ENCODE measurements at regions not wholly inside any gene's neighbourhood (a gene's known extent, or its start where the extent isn't known, plus 50 kb on each side); places are given as distances from the start of the nearest gene placed in this dataset.

GRCh38 chr22:49259839-49260615, 567.6 kb downstream of the BRD1 start:
- intact Hi-C loops (cut with DNase I) = no loop called here
- no peak for TF ChIP-seq POLR2A (IDR thresholded peaks at IDR 0.05)
- TF ChIP-seq CTCF (IDR thresholded peaks at IDR 0.05) = no peak
- H3K4me1 ChIP-seq = no peaks in the 10 kb centered on the region
- no peaks in the 10 kb centered on the region for H3K9me3 ChIP-seq
- WGBS, 2 donors = 68 to 83% methylated on average over 7 to 8 of the region's 8 CpGs
- H3K27me3 ChIP-seq = peaks cover 0 to 20% (median 0%) of the 10 kb centered on the region in 4 donors
- H3K27ac ChIP-seq = no peak overlapping the region
- H3K36me3 ChIP-seq = no peaks in the 10 kb centered on the region
- no peak overlapping the region for H3K4me3 ChIP-seq
- DNase-seq = no peak

- H3K27me3 ChIP-seq = peaks cover 0 to 22% (median 0%) of the 10 kb centered on the region in 4 donors
- H3K36me3 ChIP-seq = no peaks in the 10 kb centered on the region
- no peaks in the 10 kb centered on the region for H3K4me1 ChIP-seq
- H3K27ac ChIP-seq = no peak overlapping the region
- no peaks in the 10 kb centered on the region for H3K9me3 ChIP-seq
- WGBS, 2 donors = 77 to 85% methylated on average over 28 to 31 of the region's 31 CpGs
- TF ChIP-seq CTCF (IDR thresholded peaks at IDR 0.05) = no peak
- no peak for TF ChIP-seq POLR2A (IDR thresholded peaks at IDR 0.05)
- intact Hi-C loops (cut with DNase I) = no loop called here
- DNase-seq = no peak
- H3K4me3 ChIP-seq = no peak overlapping the region
These were observed 569.3 kb downstream of the BRD1 start for GRCh38 chr22:49258107-49259010.

- WGBS, 2 donors = 65 to 80% methylated on average over 9 to 12 of the region's 13 CpGs
- Histone ChIP-seq H3K36me3 (no peaks in the 10 kb centered on the region), H3K9me3 (no peaks in the 10 kb centered on the region), H3K4me1 (no peaks in the 10 kb centered on the region), H3K4me3 (no peak overlapping the region), H3K27me3 (peaks cover 0 to 28% (median 0%) of the 10 kb centered on the region in 4 donors), H3K27ac (no peak overlapping the region)
- DNase-seq = no peak
- TF ChIP-seq CTCF (IDR thresholded peaks at IDR 0.05) (no peak), POLR2A (IDR thresholded peaks at IDR 0.05) (no peak)
- intact Hi-C loops (cut with DNase I) = no loop called here
These were observed 570.1 kb downstream of the BRD1 start for GRCh38 chr22:49257551-49257961.

- TF ChIP-seq CTCF (IDR thresholded peaks at IDR 0.05) = no peak
- TF ChIP-seq POLR2A (IDR thresholded peaks at IDR 0.05) = no peak
- Histone ChIP-seq H3K4me1 (no peaks in the 10 kb centered on the region), H3K27me3 (peaks cover 0 to 38% (median 0%) of the 10 kb centered on the region in 4 donors), H3K9me3 (no peaks in the 10 kb centered on the region), H3K27ac (no peak overlapping the region), H3K4me3 (no peak overlapping the region), H3K36me3 (no peaks in the 10 kb centered on the region)
- 72 to 73% methylated on average over 10 of the region's 17 CpGs for WGBS, 2 donors
- no peak for DNase-seq
- intact Hi-C loops (cut with DNase I) = no loop called here
These were observed 571.8 kb downstream of the BRD1 start for GRCh38 chr22:49255741-49256318.

Data from esophagus squamous epithelium (tissue), 5 donors.